ENCODE measurements at regions not wholly inside any gene's neighbourhood (a gene's known extent, or its start where the extent isn't known, plus 50 kb on each side); places are given as distances from the start of the nearest gene placed in this dataset.
"Not testable (repeated sequence)": the region's sequence is repeated elsewhere in the genome, so short reads cannot be mapped to it uniquely, and the experiment has no call there.

GRCh38 chr11:13141731-13142709, 132.9 kb downstream of the RASSF10 start:
- no peak for TF ChIP-seq ZFX (IDR thresholded peaks at IDR 0.05; ENCODE audit: borderline replicate concordance)
- TF ChIP-seq, protein P1, sequence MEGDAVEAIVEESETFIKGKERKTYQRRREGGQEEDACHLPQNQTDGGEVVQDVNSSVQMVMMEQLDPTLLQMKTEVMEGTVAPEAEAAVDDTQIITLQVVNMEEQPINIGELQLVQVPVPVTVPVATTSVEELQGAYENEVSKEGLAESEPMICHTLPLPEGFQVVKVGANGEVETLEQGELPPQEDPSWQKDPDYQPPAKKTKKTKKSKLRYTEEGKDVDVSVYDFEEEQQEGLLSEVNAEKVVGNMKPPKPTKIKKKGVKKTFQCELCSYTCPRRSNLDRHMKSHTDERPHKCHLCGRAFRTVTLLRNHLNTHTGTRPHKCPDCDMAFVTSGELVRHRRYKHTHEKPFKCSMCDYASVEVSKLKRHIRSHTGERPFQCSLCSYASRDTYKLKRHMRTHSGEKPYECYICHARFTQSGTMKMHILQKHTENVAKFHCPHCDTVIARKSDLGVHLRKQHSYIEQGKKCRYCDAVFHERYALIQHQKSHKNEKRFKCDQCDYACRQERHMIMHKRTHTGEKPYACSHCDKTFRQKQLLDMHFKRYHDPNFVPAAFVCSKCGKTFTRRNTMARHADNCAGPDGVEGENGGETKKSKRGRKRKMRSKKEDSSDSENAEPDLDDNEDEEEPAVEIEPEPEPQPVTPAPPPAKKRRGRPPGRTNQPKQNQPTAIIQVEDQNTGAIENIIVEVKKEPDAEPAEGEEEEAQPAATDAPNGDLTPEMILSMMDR (IDR thresholded peaks at IDR 0.05): no peak
- no peak overlapping the region for H3K27ac ChIP-seq

- no peak overlapping the region for H3K27ac ChIP-seq
- TF ChIP-seq ZFX (IDR thresholded peaks at IDR 0.05; ENCODE audit: borderline replicate concordance): no peak
- TF ChIP-seq, protein P1 (IDR thresholded peaks at IDR 0.05): no peak
Measured at GRCh38 chr11:13143486-13144297, 133.9 kb upstream of the BMAL1 start.

DNA sequence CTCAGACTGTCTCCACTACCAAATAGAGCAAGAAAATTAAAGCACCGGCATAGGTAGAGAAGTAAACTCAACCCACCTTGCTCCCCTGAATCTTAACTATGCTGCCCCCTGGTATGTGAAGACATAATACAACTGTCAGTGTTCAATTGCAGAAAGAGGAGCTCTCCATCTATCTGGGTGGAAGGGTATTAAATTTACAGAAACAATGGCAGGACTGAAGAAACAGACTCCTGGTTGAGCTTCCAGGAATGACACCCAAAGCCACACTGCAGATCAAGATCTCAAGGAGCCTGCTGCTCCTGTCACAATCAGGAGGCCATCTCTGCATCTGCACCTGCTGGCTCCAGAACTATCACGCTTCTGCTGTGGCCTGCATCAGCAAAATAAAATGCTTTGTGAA, 132.1 kb upstream of the BMAL1 start:
- no peak for TF ChIP-seq ZFX (IDR thresholded peaks at IDR 0.05; ENCODE audit: borderline replicate concordance)
- no peak overlapping the region for H3K27ac ChIP-seq

- no peak for TF ChIP-seq ZFX (IDR thresholded peaks at IDR 0.05; ENCODE audit: borderline replicate concordance)
- TF ChIP-seq, protein P1 (IDR thresholded peaks at IDR 0.05): no peak
- H3K27ac ChIP-seq: no peak overlapping the region
Measured at GRCh38 chr11:13149991-13150390, 127.6 kb upstream of the BMAL1 start.

DNA sequence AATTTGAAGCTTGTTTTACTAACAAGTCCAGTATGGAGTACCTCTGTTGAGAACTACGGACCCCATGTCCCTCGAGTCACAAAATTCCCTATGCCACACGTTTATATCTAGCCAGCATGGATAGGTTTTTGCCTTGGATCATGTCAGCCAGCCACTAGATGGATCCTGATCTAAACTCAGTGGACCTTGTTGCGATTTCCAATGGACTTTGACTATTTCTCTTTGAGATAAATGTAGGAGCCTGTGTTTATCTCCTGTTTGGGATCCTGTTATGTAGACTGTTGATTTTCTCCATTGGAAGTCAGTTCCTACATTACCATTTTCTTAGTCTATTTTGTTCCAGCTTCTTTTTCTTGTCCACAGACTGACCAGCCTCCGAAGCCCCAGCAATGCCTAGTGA, 127.1 kb upstream of the BMAL1 start:
- TF ChIP-seq, protein P1 (IDR thresholded peaks at IDR 0.05): no peak
- no peak for TF ChIP-seq ZFX (IDR thresholded peaks at IDR 0.05; ENCODE audit: borderline replicate concordance)
- H3K27ac ChIP-seq: no peak overlapping the region

- H3K27ac ChIP-seq: no peak overlapping the region
- no peak for TF ChIP-seq ZFX (IDR thresholded peaks at IDR 0.05; ENCODE audit: borderline replicate concordance)
- TF ChIP-seq, protein P1 (IDR thresholded peaks at IDR 0.05): no peak
Measured at GRCh38 chr11:13152264-13152663, 125.3 kb upstream of the BMAL1 start.

- TF ChIP-seq, protein P1 (IDR thresholded peaks at IDR 0.05): peak; percentile 75
- no peak for TF ChIP-seq ZFX (IDR thresholded peaks at IDR 0.05; ENCODE audit: borderline replicate concordance)
Measured at GRCh38 chr11:13152736-13153541, 124.7 kb upstream of the BMAL1 start.

GRCh38 chr11:13154374-13154773, 123.2 kb upstream of the BMAL1 start:
- H3K27ac ChIP-seq: not testable (repeated sequence)

More at GRCh38 chr11:13152736-13153541, 124.7 kb upstream of the BMAL1 start:
- H3K27ac ChIP-seq: no peak overlapping the region

Data from 22Rv1 (cell line).